Tibial nerve (tissue), 4 donors: ENCODE measurements at regions not wholly inside any gene's neighbourhood (a gene's known extent, or its start where the extent isn't known, plus 50 kb on each side); places are given as distances from the start of the nearest gene placed in this dataset.

Source experiments
- CTCF ChIP-seq, 5 experiments: fragments of 200-600 bp in 3 of 5; fragments of 450-650 bp in 2 of 5; sonication (generic) in 3 of 5; IDR thresholded peaks; one replicate each; pipeline ENCODE4 v1.5.1; 2016 to 2019; ENCODE audit warnings: antibody characterized with exemption in 5 of 5, mild to moderate bottlenecking in 3 of 5, moderate library complexity in 2 of 5
- EP300 ChIP-seq, 2 donors: sonication (generic); formaldehyde crosslinking; IDR thresholded peaks; one replicate each; pipeline ENCODE4 v1.6.1; 2017; ENCODE audit warnings: antibody characterized with exemption in 2 of 2, mild to moderate bottlenecking in 1 of 2

- TF ChIP-seq CTCF (IDR thresholded peaks at IDR 0.05) (no peak), EP300 (IDR thresholded peaks at IDR 0.05) (no peak)
Measured at GRCh38 chr1:238336531-238336930, 445.8 kb upstream of the ZP4 start.
